HAP-1 (cell line): ENCODE measurements at regions not wholly inside any gene's neighbourhood (a gene's known extent, or its start where the extent isn't known, plus 50 kb on each side); places are given as distances from the start of the nearest gene placed in this dataset.

Experiments
- DNase-seq, 2 experiments: peaks; one replicate each; pipeline ENCODE4 v3.0.0-alpha.2; 2016 to 2020; ENCODE audit warnings: low spot score in 2 of 2
- H3K27me3 ChIP-seq: fragments of 250-450 bp; sonication (Bioruptor Pico); 2 replicates; pipeline ENCODE4 v1.5.1; 2020; ENCODE audit warnings: low read depth, mild to moderate bottlenecking, moderate library complexity
- H3K36me3 ChIP-seq: fragments of 250-450 bp; sonication (Bioruptor Pico); replicated peaks from 2 replicates; pipeline ENCODE4 v1.5.1; 2020; ENCODE audit warnings: mild to moderate bottlenecking
- H3K4me1 ChIP-seq: fragments of 250-450 bp; sonication (Bioruptor Pico); 2 replicates; pipeline ENCODE4 v1.5.1; 2020; ENCODE audit warnings: mild to moderate bottlenecking
- H3K4me3 ChIP-seq: fragments of 250-450 bp; sonication (Bioruptor Pico); 2 replicates; pipeline ENCODE4 v1.5.1; 2020; ENCODE audit warnings: mild to moderate bottlenecking, moderate library complexity
- H3K9me3 ChIP-seq: fragments of 250-450 bp; sonication (Bioruptor Pico); 2 replicates; pipeline ENCODE4 v1.5.1; 2020; ENCODE audit warnings: mild to moderate bottlenecking, moderate library complexity
- in situ Hi-C: fragments of 300-500 bp; cut with MboI; formaldehyde crosslinking; loops from 3 replicates; pipeline ENCODE4 v1.14.3; 2020; ENCODE audit warnings: low sequenced_read_pairs, inconsistent platforms, mixed read lengths

DNA sequence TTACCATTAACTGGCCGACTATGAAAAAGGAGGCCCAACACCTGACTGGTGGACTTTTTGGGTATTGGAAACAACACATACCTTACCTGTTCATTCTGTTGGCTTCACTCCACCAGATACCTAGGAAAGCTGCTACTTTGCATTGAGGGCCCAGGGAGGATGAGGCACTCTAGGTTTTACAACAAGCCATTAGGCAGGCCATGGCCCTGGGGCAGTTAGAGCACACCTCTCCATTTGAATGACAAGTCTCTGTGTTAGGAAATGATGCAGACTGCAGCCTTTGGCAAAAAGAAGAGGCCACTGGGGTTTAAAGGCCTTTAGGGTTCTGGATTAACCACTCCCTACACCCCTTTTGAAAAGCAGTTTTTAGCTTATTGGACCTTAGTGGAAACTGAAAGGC lies 144.3 kb downstream of the OR2B2 start:
- no peak for DNase-seq
- H3K4me3 ChIP-seq, result no peak overlapping the region
- H3K27me3 ChIP-seq, result no peaks in the 10 kb centered on the region
- in situ Hi-C loops, result no loop called here
- H3K4me1 ChIP-seq, result peaks cover 3% of the 10 kb centered on the region
- no peaks in the 10 kb centered on the region for H3K36me3 ChIP-seq
- H3K9me3 ChIP-seq, result no peaks in the 10 kb centered on the region

DNA sequence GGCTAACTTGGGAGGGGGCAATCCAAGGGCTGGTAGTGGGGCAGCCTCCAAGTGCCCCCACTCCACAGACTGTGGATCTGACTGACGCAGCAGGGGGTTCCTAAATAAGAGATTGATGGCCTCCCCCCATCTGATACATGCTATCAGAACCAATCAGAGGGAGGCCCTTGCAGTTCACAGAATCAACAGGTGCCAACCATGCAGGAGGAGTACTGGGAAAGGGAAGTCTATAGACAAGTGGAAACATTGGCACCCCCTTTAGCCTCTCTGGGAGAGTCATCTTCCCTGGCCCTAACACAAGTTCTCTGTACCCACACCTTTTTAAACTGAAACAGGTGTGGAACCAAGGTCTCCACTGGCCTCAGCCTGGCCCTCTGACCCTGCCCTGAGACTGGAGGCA lies 145.8 kb downstream of the OR2B2 start:
- H3K27me3 ChIP-seq, result no peaks in the 10 kb centered on the region
- in situ Hi-C loops, result no loop called here
- H3K4me3 ChIP-seq, result no peak overlapping the region
- H3K4me1 ChIP-seq, result no peaks in the 10 kb centered on the region; the same call in 1 of the 2 replicates
- DNase-seq, result no peak
- no peaks in the 10 kb centered on the region for H3K36me3 ChIP-seq
- no peaks in the 10 kb centered on the region for H3K9me3 ChIP-seq

DNA sequence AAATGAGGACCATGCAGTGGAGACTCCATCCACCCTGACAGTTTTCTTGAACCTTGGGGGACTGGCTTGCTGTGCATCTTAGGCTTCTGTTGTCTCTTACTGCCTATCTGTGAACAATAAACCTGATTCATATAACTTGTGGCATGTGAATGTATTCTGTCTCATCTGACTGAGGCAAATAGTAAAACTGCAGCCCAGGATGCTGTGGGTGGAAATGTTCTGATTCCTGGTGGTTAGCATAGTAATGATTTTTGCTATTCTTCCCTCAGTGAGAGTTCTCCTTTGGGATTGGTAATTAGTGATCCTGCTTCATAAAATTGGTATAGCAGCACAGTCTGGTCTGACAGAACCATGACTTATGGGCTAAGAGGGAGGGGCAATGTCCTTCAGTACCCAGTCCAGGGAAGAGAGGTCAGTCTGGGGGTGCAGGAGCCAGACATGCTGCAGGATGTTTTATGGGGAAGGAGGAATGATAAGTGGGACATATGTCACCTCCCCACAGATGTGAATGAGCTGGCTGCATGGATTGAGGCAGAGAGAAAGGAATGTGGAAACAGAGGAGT lies 147.1 kb downstream of the OR2B2 start:
- H3K36me3 ChIP-seq, result no peaks in the 10 kb centered on the region
- no peaks in the 10 kb centered on the region for H3K4me1 ChIP-seq
- no peak overlapping the region for H3K4me3 ChIP-seq
- H3K9me3 ChIP-seq, result no peaks in the 10 kb centered on the region
- H3K27me3 ChIP-seq, result no peaks in the 10 kb centered on the region
- no peak for DNase-seq
- in situ Hi-C loops, result no loop called here

DNA sequence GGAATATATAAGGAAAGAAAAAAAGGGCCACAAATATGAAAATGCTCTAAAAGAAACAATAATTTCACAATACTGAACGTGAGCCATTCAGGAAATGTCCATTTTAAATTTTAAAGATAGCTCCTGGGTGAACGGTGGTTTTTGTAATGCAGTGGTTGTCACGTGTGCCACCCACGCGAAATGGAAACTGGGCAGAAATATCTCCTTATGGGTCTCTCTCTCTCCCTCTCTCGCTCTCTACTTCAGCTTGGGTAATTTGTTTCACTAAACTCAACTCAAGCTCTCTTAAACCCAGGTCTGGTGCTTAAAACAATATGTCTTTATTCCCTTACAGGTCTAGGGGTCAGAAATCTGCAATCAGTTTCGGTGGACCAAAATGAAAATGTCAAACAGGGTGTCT lies 150.8 kb downstream of the OR2B2 start:
- Histone ChIP-seq H3K27me3 (no peaks in the 10 kb centered on the region), H3K36me3 (no peaks in the 10 kb centered on the region), H3K4me1 (no peaks in the 10 kb centered on the region), H3K9me3 (no peaks in the 10 kb centered on the region), H3K4me3 (no peak overlapping the region)
- in situ Hi-C loops, result no loop called here
- no peak for DNase-seq

- Histone ChIP-seq H3K27me3 (no peaks in the 10 kb centered on the region), H3K4me3 (no peak overlapping the region), H3K4me1 (no peaks in the 10 kb centered on the region), H3K9me3 (no peaks in the 10 kb centered on the region), H3K36me3 (no peaks in the 10 kb centered on the region)
- DNase-seq, result no peak
- in situ Hi-C loops, result no loop called here
Observed at GRCh38 chr6:27760464-27760863, 151.7 kb downstream of the OR2B2 start.

DNA sequence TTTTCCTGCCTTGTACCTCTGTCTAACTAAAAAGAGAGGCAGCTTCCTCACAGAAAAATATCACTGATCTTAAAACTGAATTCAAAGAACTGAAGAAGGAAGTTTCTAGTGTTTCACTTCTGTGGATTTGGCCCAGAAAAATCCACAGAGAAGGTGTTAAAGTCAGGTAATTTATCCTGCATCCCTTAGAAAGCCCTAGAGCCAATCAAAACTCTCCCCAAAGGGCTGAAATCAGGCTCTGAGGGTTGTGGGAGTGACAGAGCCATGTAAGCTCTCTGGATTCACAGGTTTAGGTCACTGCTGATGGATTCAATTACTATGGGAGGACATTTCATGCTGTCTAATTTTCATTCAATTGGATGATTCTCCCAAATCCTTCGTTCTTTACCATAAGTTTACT lies 152.3 kb downstream of the OR2B2 start:
- no peaks in the 10 kb centered on the region for H3K27me3 ChIP-seq
- no peaks in the 10 kb centered on the region for H3K36me3 ChIP-seq
- H3K4me1 ChIP-seq, result peaks cover under 1% of the 10 kb centered on the region
- no peaks in the 10 kb centered on the region for H3K9me3 ChIP-seq
- DNase-seq, result no peak
- in situ Hi-C loops, result no loop called here
- H3K4me3 ChIP-seq, result no peak overlapping the region

DNA sequence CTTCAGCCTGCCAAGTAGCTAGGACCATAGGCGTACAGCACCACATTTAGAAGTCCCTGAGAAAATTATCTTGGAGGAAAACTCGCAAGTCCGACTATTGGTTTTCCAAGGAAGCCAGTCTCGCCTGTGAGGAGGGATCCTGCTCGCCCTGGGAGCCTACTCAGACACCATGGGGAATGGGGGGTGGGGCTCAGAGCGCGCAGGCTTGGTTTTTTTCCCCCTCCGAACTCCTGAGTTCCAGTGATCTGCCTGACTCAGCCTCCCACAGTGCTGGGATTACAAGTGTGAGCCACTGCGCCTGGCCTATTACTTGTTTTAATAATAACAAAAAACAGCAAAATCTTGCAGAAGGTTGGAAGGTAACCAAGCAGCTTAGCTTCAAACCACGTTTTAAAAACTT lies 153.7 kb downstream of the OR2B2 start:
- no peak for DNase-seq
- Histone ChIP-seq H3K4me3 (no peak overlapping the region), H3K27me3 (no peaks in the 10 kb centered on the region), H3K36me3 (no peaks in the 10 kb centered on the region), H3K4me1 (peaks cover 8% of the 10 kb centered on the region), H3K9me3 (no peaks in the 10 kb centered on the region)
- in situ Hi-C loops, result no loop called here

GRCh38 chr6:27757307-27757706 lies 154.9 kb downstream of the OR2B2 start:
- in situ Hi-C loops, result no loop called here
- no peak for DNase-seq
- no peaks in the 10 kb centered on the region for H3K36me3 ChIP-seq
- H3K4me3 ChIP-seq, result no peak overlapping the region
- peaks cover 8% of the 10 kb centered on the region for H3K4me1 ChIP-seq
- H3K27me3 ChIP-seq, result no peaks in the 10 kb centered on the region
- no peaks in the 10 kb centered on the region for H3K9me3 ChIP-seq

DNA sequence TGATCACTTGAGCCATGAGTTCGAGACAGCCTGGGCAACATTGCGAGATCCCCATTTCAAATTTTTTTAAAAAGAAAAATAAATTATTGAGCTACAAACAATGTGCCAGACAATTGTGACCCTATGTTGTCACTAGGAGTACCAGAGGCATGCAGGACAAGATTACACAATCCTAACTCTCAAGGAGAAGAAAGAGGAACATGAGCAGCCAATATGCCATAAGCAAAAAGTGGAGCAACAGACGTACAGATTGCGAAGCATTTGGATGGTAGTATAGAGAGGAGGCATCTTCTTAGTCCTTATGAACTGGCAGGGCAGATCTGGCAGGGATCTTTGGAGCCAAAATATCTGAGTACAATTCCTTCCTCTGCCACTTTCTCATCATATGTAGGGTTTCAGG lies 156.4 kb downstream of the OR2B2 start:
- peaks cover 8% of the 10 kb centered on the region for H3K4me1 ChIP-seq
- H3K9me3 ChIP-seq, result no peaks in the 10 kb centered on the region
- no peaks in the 10 kb centered on the region for H3K36me3 ChIP-seq
- in situ Hi-C loops, result no loop called here
- no peak for DNase-seq
- H3K27me3 ChIP-seq, result no peaks in the 10 kb centered on the region
- no peak overlapping the region for H3K4me3 ChIP-seq

- no peak for DNase-seq
- H3K36me3 ChIP-seq, result no peaks in the 10 kb centered on the region
- H3K9me3 ChIP-seq, result no peaks in the 10 kb centered on the region
- no peaks in the 10 kb centered on the region for H3K27me3 ChIP-seq
- in situ Hi-C loops, result no loop called here
- peak overlapping the region; percentile 58 for H3K4me3 ChIP-seq
- peaks cover 8% of the 10 kb centered on the region for H3K4me1 ChIP-seq
Observed at GRCh38 chr6:27754408-27754782, 157.8 kb downstream of the OR2B2 start.

GRCh38 chr6:27753668-27754407 lies 158.4 kb downstream of the OR2B2 start:
- peaks cover 8% of the 10 kb centered on the region for H3K4me1 ChIP-seq
- H3K36me3 ChIP-seq, result no peaks in the 10 kb centered on the region
- in situ Hi-C loops, result no loop called here
- DNase-seq, result peak; percentile 94 to 95
- H3K9me3 ChIP-seq, result no peaks in the 10 kb centered on the region
- H3K27me3 ChIP-seq, result no peaks in the 10 kb centered on the region
- H3K4me3 ChIP-seq, result peak overlapping the region; percentile 58

DNA sequence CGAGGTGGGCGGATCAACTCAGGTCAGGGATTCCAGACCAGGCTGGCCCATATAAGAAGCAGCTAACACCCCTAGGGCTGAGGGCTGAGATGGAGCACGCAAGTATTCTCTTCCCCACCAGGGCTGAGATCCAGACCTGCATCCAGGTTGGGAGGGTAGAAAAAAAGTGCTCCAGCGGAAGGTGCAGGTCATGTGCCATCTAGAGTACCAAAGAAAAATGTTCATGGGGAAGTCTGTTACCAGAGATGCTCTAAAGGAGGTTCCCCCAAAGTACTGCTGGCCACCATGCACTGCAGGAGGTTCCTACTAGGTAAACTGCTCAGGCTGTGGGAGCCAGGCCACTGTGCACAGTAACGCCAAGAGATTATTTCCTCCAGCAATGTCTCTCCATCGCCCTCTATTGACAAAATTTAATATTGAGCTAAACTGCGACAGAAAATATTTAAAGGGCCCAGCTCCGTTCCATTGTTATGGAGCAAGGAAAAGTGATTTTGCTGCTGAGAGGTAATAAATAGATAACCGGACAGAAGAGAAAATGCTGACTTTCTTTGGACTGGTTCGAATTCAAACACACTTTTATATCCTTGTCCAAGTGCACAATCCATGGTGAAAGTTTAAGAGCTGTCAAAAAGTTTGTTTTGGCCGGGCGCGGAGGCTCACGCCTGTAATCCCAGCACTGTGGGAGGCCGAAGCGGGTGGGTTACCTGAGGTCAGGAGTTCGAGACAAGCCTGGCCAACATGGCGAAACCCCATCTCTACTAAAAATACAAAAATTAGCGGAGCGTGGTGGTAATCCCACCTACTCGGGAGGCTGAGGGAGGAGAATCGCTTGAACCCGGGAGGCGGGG lies 159.9 kb downstream of the OR2B2 start:
- H3K4me1 ChIP-seq, result peaks cover 8% of the 10 kb centered on the region
- H3K36me3 ChIP-seq, result no peaks in the 10 kb centered on the region
- H3K27me3 ChIP-seq, result no peaks in the 10 kb centered on the region
- peak; percentile 62 to 80 for DNase-seq
- H3K4me3 ChIP-seq, result peak overlapping the region; percentile 58
- H3K9me3 ChIP-seq, result no peaks in the 10 kb centered on the region
- in situ Hi-C loops, result no loop called here

DNA sequence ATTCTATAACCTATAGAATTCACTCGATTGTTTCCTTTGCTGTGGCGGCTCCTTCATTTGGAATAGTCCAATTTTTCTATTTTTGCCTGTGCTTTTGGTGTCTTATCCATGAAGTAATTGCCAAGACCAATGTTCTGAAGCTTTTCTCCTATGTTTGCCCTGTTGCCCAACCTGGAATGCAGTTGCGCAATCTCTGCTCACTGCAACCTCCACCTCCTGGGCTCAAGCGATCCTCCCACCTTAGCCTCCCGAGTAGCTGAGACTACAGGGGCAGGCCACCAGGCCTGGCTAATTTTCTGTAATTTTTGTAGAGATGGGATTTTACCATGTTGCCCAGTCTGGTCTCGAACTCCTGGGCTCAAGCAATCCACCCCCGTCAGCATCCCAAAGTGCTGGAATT lies 163.5 kb downstream of the OR2B2 start:
- H3K36me3 ChIP-seq, result no peaks in the 10 kb centered on the region
- H3K27me3 ChIP-seq, result no peaks in the 10 kb centered on the region
- H3K4me3 ChIP-seq, result no peak overlapping the region
- in situ Hi-C loops, result no loop called here
- H3K4me1 ChIP-seq, result no peaks in the 10 kb centered on the region
- H3K9me3 ChIP-seq, result no peaks in the 10 kb centered on the region
- no peak for DNase-seq

GRCh38 chr6:27747637-27748036 lies 164.6 kb downstream of the OR2B2 start:
- Histone ChIP-seq H3K4me1 (no peaks in the 10 kb centered on the region), H3K9me3 (no peaks in the 10 kb centered on the region), H3K36me3 (no peaks in the 10 kb centered on the region), H3K27me3 (no peaks in the 10 kb centered on the region), H3K4me3 (no peak overlapping the region)
- DNase-seq, result no peak
- in situ Hi-C loops, result no loop called here
